Tibial nerve (tissue), 4 donors: ENCODE measurements at regions not wholly inside any gene's neighbourhood (a gene's known extent, or its start where the extent isn't known, plus 50 kb on each side); places are given as distances from the start of the nearest gene placed in this dataset.

Experiments used
- CTCF ChIP-seq, 5 experiments: fragments of 200-600 bp in 3 of 5; fragments of 450-650 bp in 2 of 5; sonication (generic) in 3 of 5; IDR thresholded peaks; one replicate each; pipeline ENCODE4 v1.5.1; 2016 to 2019; ENCODE audit warnings: antibody characterized with exemption in 5 of 5, mild to moderate bottlenecking in 3 of 5, moderate library complexity in 2 of 5
- EP300 ChIP-seq, 2 donors: sonication (generic); formaldehyde crosslinking; IDR thresholded peaks; one replicate each; pipeline ENCODE4 v1.6.1; 2017; ENCODE audit warnings: antibody characterized with exemption in 2 of 2, mild to moderate bottlenecking in 1 of 2

GRCh38 chr2:58899692-58900091 lies 658.6 kb upstream of the FANCL start:
- TF ChIP-seq CTCF (IDR thresholded peaks at IDR 0.05) (no peak), EP300 (IDR thresholded peaks at IDR 0.05) (no peak)
